ENCODE measurements at regions not wholly inside any gene's neighbourhood (a gene's known extent, or its start where the extent isn't known, plus 50 kb on each side); places are given as distances from the start of the nearest gene placed in this dataset.
"Not testable (repeated sequence)": the region's sequence is repeated elsewhere in the genome, so short reads cannot be mapped to it uniquely, and the experiment has no call there.

DNA sequence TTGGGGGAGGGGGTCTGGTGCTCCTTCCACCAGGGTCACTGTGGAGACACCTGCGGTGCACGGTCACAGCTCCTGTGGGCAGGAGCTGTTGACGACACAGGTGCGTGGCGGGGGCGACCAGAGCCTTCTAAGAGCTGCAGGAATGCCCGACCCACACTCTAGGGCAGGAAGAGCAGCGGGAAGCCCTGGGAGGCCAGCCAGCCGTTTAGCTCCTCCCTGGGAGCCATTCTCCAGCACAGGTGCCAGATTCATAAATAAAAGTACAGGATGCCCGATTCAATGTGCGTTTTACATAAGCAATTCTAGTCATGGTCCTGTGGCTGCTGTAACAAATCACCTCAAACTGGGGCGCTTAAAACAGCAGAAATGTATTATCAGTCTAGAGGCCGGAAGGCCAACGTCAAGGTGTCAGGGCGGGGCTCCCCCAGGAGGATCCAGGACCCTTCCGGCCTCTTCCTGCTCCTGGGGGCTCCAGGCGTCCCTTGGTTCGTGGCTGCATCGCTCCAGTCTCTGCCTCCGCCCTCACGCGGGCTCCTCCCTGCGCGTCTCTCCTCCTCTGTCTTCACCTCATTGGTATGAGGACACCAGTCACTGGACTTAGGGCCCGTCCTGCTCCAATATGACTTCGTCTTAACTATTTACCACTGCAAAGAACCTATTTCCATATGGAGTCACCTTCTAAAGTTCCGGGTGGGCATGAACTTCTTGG, 155.4 kb downstream of the FOXL1 start:
- no peaks in the 10 kb centered on the region for H3K9me3 Mint-ChIP-seq
- H3K4me1 Mint-ChIP-seq: no peaks in the 10 kb centered on the region
- no peak overlapping the region for H3K27ac Mint-ChIP-seq
- H3K27me3 Mint-ChIP-seq: peaks cover 21% of the 10 kb centered on the region
- no peak overlapping the region for H3K4me3 Mint-ChIP-seq
- no peaks in the 10 kb centered on the region for H3K36me3 Mint-ChIP-seq

DNA sequence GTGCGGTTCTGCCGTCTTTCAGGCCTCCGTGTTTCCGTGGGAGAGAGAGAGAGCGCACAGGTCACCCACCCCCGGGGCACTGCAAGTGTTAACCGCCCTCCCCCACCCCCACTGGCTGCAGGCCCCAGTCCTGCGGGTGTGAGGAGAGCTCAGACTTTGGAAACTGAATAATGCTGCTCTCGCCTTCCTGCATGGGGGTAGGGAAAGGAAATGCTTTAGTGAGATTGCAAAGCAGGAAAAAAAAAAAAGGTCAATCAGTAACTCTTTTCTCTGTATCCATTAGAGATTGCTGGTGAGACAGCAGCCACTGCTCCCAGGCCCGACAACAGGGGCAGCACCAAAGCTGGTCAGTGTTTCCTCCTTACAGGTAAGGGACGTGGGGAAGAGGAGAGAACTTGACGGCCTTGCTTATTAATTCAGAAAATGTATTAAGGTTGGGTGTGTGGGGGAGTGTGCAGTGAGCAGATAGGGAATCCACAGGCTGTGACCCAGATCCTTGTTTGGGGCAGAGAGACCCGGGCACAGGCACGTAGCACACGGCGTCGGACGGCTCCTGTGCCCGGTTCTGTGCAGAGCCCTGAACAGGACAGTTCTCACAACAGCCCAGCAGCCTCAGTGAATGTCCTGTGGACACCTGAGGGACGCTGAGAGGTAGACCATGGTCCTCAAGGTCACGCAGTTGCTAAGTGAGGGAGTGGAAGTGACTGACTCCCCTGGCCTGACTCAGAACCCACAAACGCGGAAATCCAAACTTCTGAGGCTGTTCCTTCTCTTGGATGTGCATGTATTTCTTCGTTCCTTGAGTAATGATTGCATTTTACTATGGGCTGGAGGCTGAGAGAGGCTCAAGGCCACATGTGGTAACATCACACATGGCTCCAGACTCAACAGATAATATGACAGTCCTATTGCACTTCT, 156.5 kb downstream of the FOXL1 start:
- Mint-ChIP-seq H3K4me1 (no peaks in the 10 kb centered on the region), H3K4me3 (no peak overlapping the region), H3K27ac (no peak overlapping the region), H3K9me3 (no peaks in the 10 kb centered on the region), H3K27me3 (peaks cover 22% of the 10 kb centered on the region), H3K36me3 (no peaks in the 10 kb centered on the region)

DNA sequence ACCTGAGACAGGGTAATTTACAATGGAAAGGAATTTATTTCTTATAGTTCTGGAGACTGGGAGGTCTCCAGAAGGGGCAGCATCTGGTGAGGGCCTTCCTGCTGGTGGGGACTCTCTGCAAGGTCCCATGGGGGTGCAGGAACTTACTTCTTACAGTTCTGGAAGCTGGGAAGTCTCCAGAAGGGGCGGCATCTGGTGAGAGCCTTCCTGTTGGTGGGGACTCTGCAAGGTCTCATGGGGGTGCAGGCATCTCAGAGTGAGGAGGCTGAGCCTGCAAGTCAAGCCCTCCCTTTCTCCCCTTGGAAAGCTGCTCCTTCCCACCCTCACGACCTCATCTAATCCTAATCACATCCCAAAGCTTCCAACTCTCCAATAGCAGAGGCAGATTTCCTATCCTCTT, 157.4 kb downstream of the FOXL1 start:
- no peak overlapping the region for H3K4me3 Mint-ChIP-seq
- H3K27ac Mint-ChIP-seq: no peak overlapping the region
- no peaks in the 10 kb centered on the region for H3K4me1 Mint-ChIP-seq
- peaks cover 25% of the 10 kb centered on the region for H3K27me3 Mint-ChIP-seq
- no peaks in the 10 kb centered on the region for H3K9me3 Mint-ChIP-seq
- H3K36me3 Mint-ChIP-seq: no peaks in the 10 kb centered on the region

DNA sequence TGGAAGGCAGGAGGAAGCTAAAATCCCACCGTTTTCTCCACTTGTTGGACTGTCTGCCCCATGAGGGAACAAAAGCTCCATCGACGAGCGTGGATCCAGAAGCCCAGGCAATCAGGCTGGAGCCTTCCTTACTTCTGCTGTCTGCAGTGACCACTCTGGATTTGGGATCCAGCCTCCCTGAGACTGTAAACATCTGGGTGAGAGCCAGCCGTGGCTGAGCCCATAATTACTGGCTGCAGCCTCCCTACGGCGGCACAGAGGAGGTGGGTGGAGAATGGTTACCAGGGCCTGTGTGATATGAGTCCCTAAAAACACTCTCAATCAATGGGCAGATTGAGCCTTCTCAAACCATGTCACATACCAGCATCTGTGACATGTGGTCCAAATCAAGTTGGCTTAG, 158.2 kb downstream of the FOXL1 start:
- H3K4me3 Mint-ChIP-seq: no peak overlapping the region
- H3K36me3 Mint-ChIP-seq: no peaks in the 10 kb centered on the region
- H3K27ac Mint-ChIP-seq: no peak overlapping the region
- H3K9me3 Mint-ChIP-seq: no peaks in the 10 kb centered on the region
- H3K27me3 Mint-ChIP-seq: peaks cover 27% of the 10 kb centered on the region
- peaks cover 7% of the 10 kb centered on the region for H3K4me1 Mint-ChIP-seq

DNA sequence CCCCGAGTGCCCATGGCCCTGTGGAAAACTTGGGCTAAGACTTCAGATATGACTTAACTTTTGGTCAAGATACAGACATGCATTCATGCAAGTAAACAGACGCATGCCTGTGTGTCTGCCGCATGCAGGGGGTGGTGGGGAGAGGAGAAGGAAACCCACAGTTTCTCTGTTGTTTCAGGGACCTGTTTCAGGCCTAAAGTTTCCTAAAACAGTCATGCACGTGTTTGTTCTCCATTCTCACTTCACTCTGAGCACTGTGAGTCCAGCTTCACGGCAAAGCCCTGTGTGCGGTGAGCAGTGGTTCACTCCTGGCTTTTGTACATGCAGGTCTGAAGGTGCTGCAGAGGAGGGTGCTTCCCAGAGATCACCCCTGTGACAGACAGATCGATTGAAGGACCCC, 158.7 kb downstream of the FOXL1 start:
- H3K27ac Mint-ChIP-seq: no peak overlapping the region
- no peak overlapping the region for H3K4me3 Mint-ChIP-seq
- no peaks in the 10 kb centered on the region for H3K36me3 Mint-ChIP-seq
- H3K4me1 Mint-ChIP-seq: peaks cover 12% of the 10 kb centered on the region
- H3K9me3 Mint-ChIP-seq: no peaks in the 10 kb centered on the region
- H3K27me3 Mint-ChIP-seq: peaks cover 31% of the 10 kb centered on the region

DNA sequence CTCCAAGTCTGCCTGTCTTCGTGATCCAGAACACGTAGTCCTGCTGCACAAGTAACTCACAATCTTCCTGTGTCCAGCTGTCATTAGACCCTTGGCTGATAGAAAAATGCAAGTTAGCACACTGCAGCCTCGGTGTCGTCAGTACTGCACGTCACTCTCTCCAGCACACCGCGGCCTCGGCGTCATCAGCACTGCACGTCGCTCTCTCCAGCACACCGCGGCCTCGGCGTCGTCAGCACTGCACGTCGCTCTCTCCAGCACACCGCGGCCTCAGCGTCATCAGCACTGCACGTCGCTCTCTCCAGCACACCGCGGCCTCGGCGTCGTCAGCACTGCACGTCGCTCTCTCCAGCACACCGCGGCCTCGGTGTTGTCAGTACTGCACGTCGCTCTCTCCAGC, 160.0 kb downstream of the FOXL1 start:
- Mint-ChIP-seq H3K27me3 (peaks cover 29% of the 10 kb centered on the region), H3K4me1 (peaks cover 12% of the 10 kb centered on the region)
- not testable (repeated sequence) for H3K27ac Mint-ChIP-seq, H3K4me3 Mint-ChIP-seq, H3K9me3 Mint-ChIP-seq, H3K36me3 Mint-ChIP-seq

DNA sequence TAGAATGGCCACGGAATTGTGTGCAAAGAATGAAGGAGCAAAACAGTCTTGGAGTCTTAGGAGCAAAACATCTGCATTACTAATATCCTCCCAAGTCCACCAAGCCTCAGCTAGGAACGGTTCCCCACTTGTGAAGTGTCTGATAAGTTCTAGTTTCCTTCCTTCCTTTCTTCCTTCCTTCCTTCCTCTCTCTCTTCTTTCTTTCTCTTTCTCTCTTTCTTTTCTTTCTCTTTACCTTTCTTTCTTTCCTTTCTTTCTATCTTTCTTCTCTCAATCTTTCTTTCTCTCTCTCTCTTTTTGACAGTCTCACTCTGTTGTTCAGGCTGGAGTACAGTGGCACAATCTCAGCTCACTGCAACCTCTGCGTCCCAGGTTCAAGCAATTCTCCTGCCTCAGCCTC, 160.8 kb downstream of the FOXL1 start:
- H3K36me3 Mint-ChIP-seq: no peaks in the 10 kb centered on the region
- peaks cover 25% of the 10 kb centered on the region for H3K27me3 Mint-ChIP-seq
- H3K4me3 Mint-ChIP-seq: no peak overlapping the region
- H3K9me3 Mint-ChIP-seq: no peaks in the 10 kb centered on the region
- H3K4me1 Mint-ChIP-seq: peaks cover 12% of the 10 kb centered on the region
- H3K27ac Mint-ChIP-seq: no peak overlapping the region

DNA sequence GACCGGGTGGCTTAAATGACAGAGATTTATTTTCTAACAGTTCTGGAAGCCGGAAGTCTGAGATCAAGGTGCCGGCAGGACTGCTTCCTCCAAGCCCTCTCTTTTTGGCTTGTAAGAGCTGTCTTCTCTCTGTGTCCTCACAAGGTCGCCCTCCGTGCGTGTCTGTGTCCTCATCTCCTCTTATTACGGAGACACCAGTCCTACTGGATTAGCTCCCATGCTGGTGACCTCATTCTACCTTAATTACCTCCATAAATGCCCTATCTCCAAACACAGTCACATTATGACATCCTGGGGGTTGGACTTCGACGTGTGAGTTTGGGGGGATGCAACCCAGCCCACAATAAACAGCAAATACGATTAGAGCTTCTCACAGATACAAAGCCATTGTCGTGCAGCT, 161.5 kb downstream of the FOXL1 start:
- peaks cover 12% of the 10 kb centered on the region for H3K4me1 Mint-ChIP-seq
- peaks cover 23% of the 10 kb centered on the region for H3K27me3 Mint-ChIP-seq
- H3K4me3 Mint-ChIP-seq: no peak overlapping the region
- H3K27ac Mint-ChIP-seq: no peak overlapping the region
- H3K36me3 Mint-ChIP-seq: no peaks in the 10 kb centered on the region
- no peaks in the 10 kb centered on the region for H3K9me3 Mint-ChIP-seq

DNA sequence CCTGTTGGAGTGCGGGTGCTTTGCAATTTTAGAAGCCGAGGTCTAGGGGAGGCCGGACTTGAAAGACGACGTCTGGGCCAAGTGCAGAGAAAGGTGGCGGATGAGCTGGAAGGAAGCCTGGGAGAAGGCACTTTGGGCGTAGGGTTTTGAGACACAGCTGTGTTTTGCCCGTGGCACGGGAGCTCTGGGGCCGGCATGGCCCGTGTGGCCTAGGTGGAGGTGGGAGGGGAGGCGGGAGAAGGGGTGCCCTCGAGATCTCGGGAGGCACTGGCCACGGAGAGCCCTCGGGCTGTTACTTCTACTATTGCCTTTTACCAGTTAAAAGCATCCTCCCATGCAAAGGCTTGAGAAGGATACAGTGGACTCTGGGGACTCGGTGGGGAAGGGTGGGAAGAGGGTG, 161.9 kb downstream of the FOXL1 start:
- H3K4me1 Mint-ChIP-seq: peaks cover 12% of the 10 kb centered on the region
- H3K9me3 Mint-ChIP-seq: no peaks in the 10 kb centered on the region
- no peak overlapping the region for H3K27ac Mint-ChIP-seq
- H3K36me3 Mint-ChIP-seq: no peaks in the 10 kb centered on the region
- H3K27me3 Mint-ChIP-seq: peaks cover 22% of the 10 kb centered on the region
- H3K4me3 Mint-ChIP-seq: no peak overlapping the region

DNA sequence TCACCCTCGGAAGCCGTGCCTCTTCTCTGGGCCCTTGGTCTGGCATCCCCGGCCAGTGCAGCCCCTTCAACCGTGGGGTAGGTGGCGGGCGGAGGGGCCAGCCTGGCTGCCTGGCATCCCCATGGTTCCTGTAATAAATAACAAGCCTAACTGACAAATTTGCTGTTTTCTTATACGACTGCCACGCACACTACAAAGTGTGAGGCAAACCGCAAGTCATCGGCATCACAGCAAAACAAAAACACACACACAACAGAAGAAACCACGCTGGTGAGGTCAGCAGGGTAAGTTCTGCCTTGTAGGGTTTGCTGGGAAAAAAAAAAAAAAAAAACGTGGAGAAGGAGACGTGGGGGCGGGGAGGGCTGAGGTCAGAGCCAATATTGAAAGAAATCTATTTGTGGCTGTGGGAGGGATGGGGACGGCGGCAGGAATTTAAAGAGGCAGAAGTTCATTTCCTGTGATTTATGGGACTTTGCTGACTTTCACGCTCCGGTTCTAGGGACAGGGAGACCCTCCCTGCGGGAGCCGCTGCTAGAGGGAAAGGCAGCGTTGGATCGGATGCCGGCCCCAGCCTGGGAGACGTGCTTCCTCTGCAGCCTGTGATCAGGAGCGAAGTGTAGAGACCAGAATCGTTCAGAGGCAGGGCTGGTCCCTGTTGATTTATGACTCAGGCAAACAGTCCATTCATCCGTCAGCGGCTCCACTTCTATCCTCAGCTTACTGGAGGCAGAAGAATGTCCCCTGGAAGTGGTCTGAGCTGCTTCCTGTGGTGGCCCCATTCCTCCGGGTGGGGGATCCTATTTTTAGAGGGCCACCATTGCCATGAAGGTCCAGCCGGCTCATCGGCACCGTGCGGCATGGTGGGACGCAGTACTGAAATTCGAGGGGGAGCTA, 162.8 kb downstream of the FOXL1 start:
- H3K27me3 Mint-ChIP-seq: peaks cover 25% of the 10 kb centered on the region
- peak overlapping the region; percentile 60 for H3K4me3 Mint-ChIP-seq
- no peaks in the 10 kb centered on the region for H3K36me3 Mint-ChIP-seq
- H3K9me3 Mint-ChIP-seq: no peaks in the 10 kb centered on the region
- H3K27ac Mint-ChIP-seq: no peak overlapping the region
- peaks cover 12% of the 10 kb centered on the region for H3K4me1 Mint-ChIP-seq

DNA sequence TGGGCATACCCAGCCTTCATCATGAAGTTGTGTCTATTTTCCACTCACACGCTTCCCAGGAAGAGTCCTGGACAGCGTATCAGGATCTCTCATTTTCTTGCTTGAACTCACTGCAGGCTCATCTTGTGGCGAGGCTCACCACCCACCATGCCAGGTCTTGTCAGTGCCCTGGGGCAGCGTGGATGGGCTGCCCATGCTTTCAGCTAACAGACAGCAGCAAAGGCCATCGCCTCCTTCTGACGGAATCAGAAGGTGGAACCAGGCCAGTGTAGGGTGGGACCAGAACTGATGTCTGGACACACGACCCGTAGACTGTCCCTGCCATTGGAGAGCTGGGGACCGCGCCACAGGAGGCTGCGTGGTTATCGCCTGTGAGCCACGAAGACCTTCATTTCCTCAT, 169.4 kb downstream of the FOXL1 start:
- no peak overlapping the region for H3K27ac Mint-ChIP-seq
- H3K27me3 Mint-ChIP-seq: peaks cover 9% of the 10 kb centered on the region
- no peaks in the 10 kb centered on the region for H3K4me1 Mint-ChIP-seq
- no peak overlapping the region for H3K4me3 Mint-ChIP-seq
- H3K36me3 Mint-ChIP-seq: no peaks in the 10 kb centered on the region
- no peaks in the 10 kb centered on the region for H3K9me3 Mint-ChIP-seq

DNA sequence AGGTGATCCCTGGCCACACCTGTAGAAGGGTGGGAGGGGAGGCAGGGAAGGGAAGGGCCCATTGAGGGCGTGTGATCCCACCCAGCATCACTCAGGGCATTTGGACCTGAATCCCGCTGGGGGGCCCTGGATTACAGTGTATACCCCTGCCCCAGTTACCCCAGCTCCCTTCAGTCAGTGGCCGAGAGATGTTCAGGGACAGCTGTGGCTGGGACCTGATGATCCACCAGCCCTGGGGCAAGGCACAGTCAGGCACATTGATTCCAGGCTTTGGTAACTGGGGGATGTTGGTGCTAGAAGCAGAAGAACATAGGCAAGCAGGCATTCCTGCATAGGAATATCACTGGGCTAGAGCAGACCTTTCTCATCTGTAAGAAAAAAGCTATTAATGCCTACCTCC, 170.3 kb downstream of the FOXL1 start:
- peaks cover 9% of the 10 kb centered on the region for H3K27me3 Mint-ChIP-seq
- no peak overlapping the region for H3K27ac Mint-ChIP-seq
- H3K9me3 Mint-ChIP-seq: no peaks in the 10 kb centered on the region
- no peaks in the 10 kb centered on the region for H3K36me3 Mint-ChIP-seq
- no peak overlapping the region for H3K4me3 Mint-ChIP-seq
- H3K4me1 Mint-ChIP-seq: no peaks in the 10 kb centered on the region

DNA sequence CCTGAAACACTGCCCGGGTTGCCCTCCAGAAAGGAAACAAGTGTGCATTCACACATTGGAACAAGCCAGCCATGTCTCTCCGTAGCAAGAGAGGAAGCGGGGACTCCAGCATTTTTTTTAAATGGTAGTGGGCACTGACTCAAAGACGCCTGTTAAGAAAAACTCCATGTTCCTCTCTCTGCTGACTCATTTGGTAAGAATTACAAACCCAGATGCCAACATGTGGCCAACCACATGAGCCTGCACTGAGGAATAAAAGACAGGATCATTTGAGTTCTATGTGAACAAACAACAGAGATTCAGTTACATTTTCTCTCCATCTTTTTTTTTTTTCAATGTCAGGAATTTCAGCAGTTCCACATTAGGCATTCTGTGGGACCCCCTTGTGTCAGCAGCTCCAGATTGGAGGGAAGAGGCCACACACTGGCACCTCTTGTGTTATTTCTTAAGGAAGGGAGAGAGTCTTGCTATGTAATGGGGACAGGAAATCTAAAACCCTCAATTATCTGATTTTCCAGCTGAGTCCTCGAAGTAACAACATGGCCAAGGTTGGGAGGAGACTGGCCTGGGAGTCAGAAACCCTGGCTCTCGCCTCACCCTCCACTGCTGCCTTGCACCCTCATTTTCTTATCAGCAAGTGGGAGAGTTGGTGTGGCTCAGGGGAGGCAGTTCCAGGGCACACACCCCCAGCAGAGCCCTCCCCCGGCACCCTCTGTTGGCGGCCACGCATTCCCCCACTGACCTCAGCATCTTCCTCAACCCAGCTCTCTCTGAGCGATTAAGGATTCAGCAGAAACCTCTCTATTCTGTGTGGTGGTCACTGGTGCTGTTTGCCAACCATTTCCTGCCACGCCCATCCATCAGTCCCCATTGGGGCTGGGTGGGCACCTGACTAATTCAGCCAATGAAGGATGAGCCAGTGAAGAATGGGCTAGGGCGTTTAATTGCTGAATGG, 173.0 kb downstream of the FOXL1 start:
- Mint-ChIP-seq H3K4me3 (no peak overlapping the region), H3K27me3 (peaks cover 3% of the 10 kb centered on the region), H3K36me3 (no peaks in the 10 kb centered on the region), H3K4me1 (no peaks in the 10 kb centered on the region), H3K27ac (no peak overlapping the region), H3K9me3 (no peaks in the 10 kb centered on the region)

DNA sequence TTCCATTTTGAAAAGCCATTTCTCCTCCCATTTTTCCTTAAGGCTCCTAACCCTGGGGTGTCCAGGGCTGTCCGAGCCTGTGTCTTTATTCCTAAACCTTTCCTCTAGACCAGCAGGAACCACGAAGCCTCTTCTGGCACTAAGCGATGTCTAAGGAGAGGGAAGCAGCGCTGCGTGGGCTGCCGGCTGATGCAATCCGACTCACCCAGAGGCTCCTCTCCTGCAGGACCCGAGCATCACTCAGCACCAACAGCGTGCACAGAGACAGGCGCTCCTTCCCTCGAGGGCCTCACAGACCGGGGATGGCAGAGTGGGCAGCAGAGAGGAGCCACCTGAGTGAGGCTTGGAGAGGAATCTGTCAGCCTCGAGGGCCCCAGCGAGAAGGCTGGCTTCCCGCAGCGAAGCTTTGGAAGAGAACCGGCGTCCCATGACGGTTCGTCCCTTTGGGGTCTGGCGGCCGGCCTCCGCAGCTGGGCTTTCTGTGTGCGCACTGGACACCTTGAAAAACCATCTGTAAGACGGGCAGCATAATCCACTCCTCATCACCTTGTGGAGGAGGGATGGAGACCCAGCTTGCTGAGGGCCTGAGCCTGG, 174.3 kb downstream of the FOXL1 start:
- Mint-ChIP-seq H3K36me3 (no peaks in the 10 kb centered on the region), H3K4me3 (no peak overlapping the region), H3K27me3 (peaks cover 5% of the 10 kb centered on the region), H3K9me3 (no peaks in the 10 kb centered on the region), H3K27ac (no peak overlapping the region), H3K4me1 (no peaks in the 10 kb centered on the region)

All from activated naive CD4-positive, alpha-beta T cell treated with anti-CD3 and anti-CD28 coated beads, Interleukin-2, amount 50 U/mL, for 24 hours (primary cell).